HepG2 (cell line): ENCODE measurements at regions not wholly inside any gene's neighbourhood (a gene's known extent, or its start where the extent isn't known, plus 50 kb on each side); places are given as distances from the start of the nearest gene placed in this dataset.

ENCODE experiments used
- ATAC-seq: fragments of 200-7000 bp; cut with Tn5 transposase; 3 replicates; pipeline ENCODE4 v1.9.1; 2020; ENCODE audit warnings: mild to moderate bottlenecking, moderate library complexity
- BruUV-seq: library from RNA; stranded (reverse); fragments of 400-500 nt; replicated peaks from 2 replicates; lab custom pipeline; 2021; lab: Mats Ljungman, UMichigan
- CTCF ChIA-PET: fragments of 300-600 bp; formaldehyde crosslinking; extraction: SDS; loops from one replicate; lab custom pipeline; 2021; ENCODE audit warnings: low total read pairs, inconsistent platforms, low intra/inter-chr PET ratio; lab: Yijun Ruan, JAX
- POLR2A ChIA-PET: fragments of 350-600 bp; sonication (Branson Sonifier 250); formaldehyde crosslinking; loops from one replicate; lab custom pipeline; 2020; ENCODE audit warnings: antibody characterized with exemption, inconsistent platforms; lab: Yijun Ruan, JAX
- DNase-seq: peaks from one replicate; pipeline ENCODE4 v3.0.0-alpha.2; 2015; ENCODE audit warnings: low spot score
- FAIRE-seq: peaks from 3 replicates; lab custom pipeline; 2011; peaks lifted over from hg19 to GRCh38; lab: Jason Lieb, UNC
- H2AFZ ChIP-seq: one replicate; pipeline ENCODE4 v1.6.1; 2011; ENCODE audit warnings: low read length, inconsistent platforms
- H3K27ac ChIP-seq: fragments of 300-600 bp; 3 replicates; pipeline ENCODE4 v1.8.0; 2011; ENCODE audit warnings: mixed run types, mild to moderate bottlenecking, mixed read lengths, low read length, inconsistent platforms; ENCODE audit not compliant: insufficient read depth; ENCODE audit errors: extremely low read length
- H3K27me3 ChIP-seq, 2 experiments: fragments of 200-600 bp in 1 of 2; 2 replicates in 1 of 2; 3 replicates in 1 of 2; pipeline versions ENCODE4 v1.6.0 to v1.8.0; 2011; ENCODE audit warnings: low read length in 2 of 2, mild to moderate bottlenecking in 2 of 2, moderate library complexity in 2 of 2, inconsistent platforms in 1 of 2; ENCODE audit not compliant: insufficient read depth in 2 of 2, control insufficient read depth in 1 of 2
- H3K36me3 ChIP-seq, 2 experiments: fragments of 200-600 bp in 1 of 2; replicated peaks in 1 of 2; 2 replicates in 1 of 2; 3 replicates in 1 of 2; pipeline versions ENCODE4 v1.5.1 to v1.8.0; 2011; ENCODE audit warnings: low read length in 2 of 2, inconsistent platforms in 1 of 2; ENCODE audit not compliant: insufficient read depth in 2 of 2, control insufficient read depth in 1 of 2
- H3K4me1 ChIP-seq: 2 replicates; pipeline ENCODE4 v1.5.1; 2012; ENCODE audit warnings: low read length, inconsistent platforms; ENCODE audit not compliant: insufficient read depth
- H3K4me2 ChIP-seq: 2 replicates; pipeline ENCODE4 v1.6.0; 2011; ENCODE audit warnings: low read depth, low read length, inconsistent platforms
- H3K4me3 ChIP-seq, 3 experiments: fragments of 200-600 bp in 1 of 3; sonication (generic), shearing (Covaris generic) in 1 of 3; replicated peaks in 1 of 3; 2 replicates each; pipeline ENCODE4 v1.5.1; 2011 to 2016; ENCODE audit warnings: low read length in 3 of 3, inconsistent platforms in 2 of 3, low read depth in 2 of 3, mild to moderate bottlenecking in 2 of 3, control low read depth in 1 of 3, mixed read lengths in 1 of 3; ENCODE audit not compliant: insufficient read depth in 1 of 3
- H3K79me2 ChIP-seq: one replicate; pipeline ENCODE4 v1.6.1; 2011; ENCODE audit warnings: low read length, inconsistent platforms; ENCODE audit not compliant: insufficient read depth
- H3K9ac ChIP-seq: 2 replicates; pipeline ENCODE4 v1.6.0; 2011; ENCODE audit warnings: mild to moderate bottlenecking, low read depth, low read length, inconsistent platforms; ENCODE audit not compliant: insufficient read depth
- H3K9me3 ChIP-seq: 2 replicates; pipeline ENCODE4 v1.5.1; 2012; ENCODE audit warnings: mild to moderate bottlenecking, low read length
- H4K20me1 ChIP-seq: 2 replicates; pipeline ENCODE4 v1.6.0; 2011; ENCODE audit warnings: inconsistent platforms, mild to moderate bottlenecking, low read length, moderate library complexity; ENCODE audit not compliant: insufficient read depth
- ATF7-NPFF ChIP-seq: sonication (generic); formaldehyde crosslinking; IDR thresholded peaks from 2 replicates; pipeline ENCODE4 v1.8.1; 2023; ENCODE audit warnings: mild to moderate bottlenecking, low read depth, missing genetic modification reagents, moderate library complexity
- CAMTA2 ChIP-seq: sonication (generic); formaldehyde crosslinking; IDR thresholded peaks from 2 replicates; pipeline ENCODE4 v1.4.0; 2020; ENCODE audit warnings: mild to moderate bottlenecking, missing genetic modification reagents, borderline replicate concordance
- IKZF5 ChIP-seq: IDR thresholded peaks from 2 replicates; pipeline ENCODE4 v1.6.1; 2018; ENCODE audit warnings: missing genetic modification reagents, mild to moderate bottlenecking, missing compliant biosample characterization
- ZMAT5 ChIP-seq: sonication (generic); formaldehyde crosslinking; IDR thresholded peaks from 2 replicates; pipeline ENCODE4 v1.5.0; 2020; ENCODE audit warnings: mild to moderate bottlenecking, low read depth, missing genetic modification reagents, borderline replicate concordance
- WGBS: methylation state at CpG from one replicate; pipeline ENCODE4 v1.1.6; 2017; ENCODE audit warnings: low lambda C conversion rate; 5-methylcytosine and 5-hydroxymethylcytosine counted together
- in situ Hi-C: cut with HindIII; loops from 2 replicates; pipeline ENCODE4 v1.10.0; 2017; ENCODE audit warnings: low pct_unique_long_range_greater_than_20kb; ENCODE audit not compliant: extremely low pct_ligation_motif_present
- intact Hi-C: fragments of 100-400 bp; cut with micrococcal nuclease; formaldehyde crosslinking; loops from one replicate; pipeline ENCODE4 v1.10.0; 2022; ENCODE audit not compliant: unreplicated experiment

GRCh38 chr14:104363891-104364760 is 215.4 kb upstream of the C14orf180 start:
- DNase-seq = no peak
- TF ChIP-seq IKZF5 (CRISPR knock-in tag) (no peak), ATF7-NPFF (CRISPR knock-in tag) (no peak), ZMAT5 (CRISPR knock-in tag) (no peak)
- intact Hi-C loops (no loop called here), in situ Hi-C loops (no loop called here)
- POLR2A ChIA-PET = no interaction called here
- Histone ChIP-seq H4K20me1 (peaks cover 4% of the 10 kb centered on the region; the same call in 1 of the 2 replicates), H2AFZ (no peak overlapping the region), H3K27ac (no peak overlapping the region), H3K9me3 (no peaks in the 10 kb centered on the region), H3K4me2 (no peak overlapping the region), H3K79me2 (no peaks in the 10 kb centered on the region), H3K27me3 (peaks cover 8 to 67% of the 10 kb centered on the region in 2 experiments; a peak in 4 of 5 replicates), H3K9ac (no peak overlapping the region), H3K36me3 (no peaks in the 10 kb centered on the region), H3K4me1 (no peaks in the 10 kb centered on the region), H3K4me3 (no peak overlapping the region)
- BruUV-seq = no TSS peak
- FAIRE-seq = no peak
- no peak for ATAC-seq
- CTCF ChIA-PET = no interaction called here
- WGBS = 0% methylated on average over 5 of the region's 20 CpGs

DNA sequence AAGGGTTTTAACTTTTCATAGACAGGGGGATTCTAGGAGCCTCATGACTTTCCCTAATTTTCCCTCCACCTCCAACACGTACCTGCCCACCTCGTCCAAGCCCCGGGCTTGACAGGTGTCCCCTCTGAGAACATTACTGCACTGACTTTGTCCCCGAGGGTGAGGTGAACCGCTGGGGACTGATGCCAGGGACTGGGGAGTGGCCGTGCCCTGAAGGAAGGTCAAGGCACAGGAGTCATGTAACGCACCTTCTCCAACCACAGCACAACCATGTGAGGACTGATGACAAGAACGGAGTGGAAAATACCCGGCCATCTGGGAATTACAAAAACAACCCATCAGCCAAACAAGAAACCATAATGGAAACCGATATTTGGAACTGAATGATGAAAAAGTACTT is 214.7 kb upstream of the C14orf180 start:
- no TSS peak for BruUV-seq
- Histone ChIP-seq H3K79me2 (no peaks in the 10 kb centered on the region), H3K27ac (no peak overlapping the region), H4K20me1 (peaks cover 4% of the 10 kb centered on the region; the same call in 1 of the 2 replicates), H3K36me3 (no peaks in the 10 kb centered on the region), H2AFZ (no peak overlapping the region), H3K9me3 (no peaks in the 10 kb centered on the region), H3K4me1 (no peaks in the 10 kb centered on the region)
- CTCF ChIA-PET = no interaction called here
- TF ChIP-seq CAMTA2 = no peak
- TF ChIP-seq, all 625 proteins: peak for 0
- Histone ChIP-seq H3K4me3 (no peak overlapping the region), H3K27me3 (peaks cover 10 to 65% of the 10 kb centered on the region in 2 experiments; a peak in 4 of 5 replicates), H3K4me2 (no peak overlapping the region), H3K9ac (no peak overlapping the region)
- WGBS = under 1% methylated on average over 10 of the region's 10 CpGs
- no peak for ATAC-seq
- POLR2A ChIA-PET = no interaction called here
- no peak for DNase-seq
- intact Hi-C loops (no loop called here), in situ Hi-C loops (no loop called here)
- FAIRE-seq = no peak
